ENCODE measurements at regions not wholly inside any gene's neighbourhood (a gene's known extent, or its start where the extent isn't known, plus 50 kb on each side); places are given as distances from the start of the nearest gene placed in this dataset.

DNA sequence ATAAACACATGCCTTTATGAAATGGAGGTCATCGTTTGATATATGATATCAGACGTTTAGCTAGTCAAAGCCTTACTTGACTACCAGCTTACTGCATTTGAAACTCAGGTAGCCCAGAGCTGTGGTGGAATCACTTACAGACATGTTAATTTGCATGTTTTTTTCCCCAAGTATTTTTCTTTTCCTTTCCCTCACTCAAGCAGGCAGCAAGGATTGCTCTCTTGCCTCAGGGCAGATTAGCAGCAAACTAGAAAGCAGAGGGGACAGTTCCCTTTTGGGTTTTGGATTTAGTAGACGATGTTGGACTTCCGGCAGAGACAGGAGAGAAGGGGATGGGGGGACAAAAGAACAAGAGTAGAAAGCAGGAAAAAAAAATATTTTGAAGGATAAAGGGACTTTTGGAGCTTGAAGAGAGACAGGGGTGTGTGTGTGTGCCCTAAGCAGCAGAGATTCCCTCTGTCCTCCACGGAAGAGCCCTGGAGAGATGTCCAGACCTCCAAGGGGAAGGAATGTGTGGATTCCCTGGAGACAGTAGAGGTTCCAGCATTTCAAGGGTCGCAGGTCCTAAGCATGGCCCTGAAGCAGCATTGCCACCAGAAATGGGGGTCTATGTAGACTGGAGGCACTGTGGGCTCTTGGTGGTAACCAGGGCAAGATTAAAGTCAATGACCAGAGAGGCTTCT is 86.8 kb upstream of the CADPS start:
- TF ChIP-seq POLR2AphosphoS5 (IDR thresholded peaks at IDR 0.05; ENCODE audit: low read depth, low read length) (no peak), ZNF138 (CRISPR knock-in tag; IDR thresholded peaks at IDR 0.05; ENCODE audit: low read depth) (no peak), ZFX (CRISPR knock-in tag; IDR thresholded peaks at IDR 0.05; ENCODE audit: low read depth) (no peak), ZBTB33 (CRISPR knock-in tag; IDR thresholded peaks at IDR 0.05) (no peak)
- TF ChIP-seq, protein P1, sequence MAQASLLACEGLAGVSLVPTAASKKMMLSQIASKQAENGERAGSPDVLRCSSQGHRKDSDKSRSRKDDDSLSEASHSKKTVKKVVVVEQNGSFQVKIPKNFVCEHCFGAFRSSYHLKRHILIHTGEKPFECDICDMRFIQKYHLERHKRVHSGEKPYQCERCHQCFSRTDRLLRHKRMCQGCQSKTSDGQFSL (CRISPR knock-in tag; IDR thresholded peaks at IDR 0.05), result no peak
